Uterus (tissue), 2 donors: ENCODE measurements at regions not wholly inside any gene's neighbourhood (a gene's known extent, or its start where the extent isn't known, plus 50 kb on each side); places are given as distances from the start of the nearest gene placed in this dataset.

Source experiments
- POLR2A ChIP-seq, 2 donors: fragments of 450-650 bp; IDR thresholded peaks; one replicate each; pipeline ENCODE4 v1.6.1; 2016; ENCODE audit warnings: antibody characterized with exemption in 2 of 2, mild to moderate bottlenecking in 1 of 2, moderate library complexity in 1 of 2
- TF ChIP-seq, protein P1 (sequence below), 4 experiments: fragments of 200-600 bp in 2 of 4; fragments of 450-650 bp in 2 of 4; sonication (generic) in 2 of 4; IDR thresholded peaks; one replicate each; pipeline ENCODE4 v1.5.1; 2016 to 2019; ENCODE audit warnings: antibody characterized with exemption in 4 of 4, mild to moderate bottlenecking in 2 of 4, moderate library complexity in 1 of 4

DNA sequence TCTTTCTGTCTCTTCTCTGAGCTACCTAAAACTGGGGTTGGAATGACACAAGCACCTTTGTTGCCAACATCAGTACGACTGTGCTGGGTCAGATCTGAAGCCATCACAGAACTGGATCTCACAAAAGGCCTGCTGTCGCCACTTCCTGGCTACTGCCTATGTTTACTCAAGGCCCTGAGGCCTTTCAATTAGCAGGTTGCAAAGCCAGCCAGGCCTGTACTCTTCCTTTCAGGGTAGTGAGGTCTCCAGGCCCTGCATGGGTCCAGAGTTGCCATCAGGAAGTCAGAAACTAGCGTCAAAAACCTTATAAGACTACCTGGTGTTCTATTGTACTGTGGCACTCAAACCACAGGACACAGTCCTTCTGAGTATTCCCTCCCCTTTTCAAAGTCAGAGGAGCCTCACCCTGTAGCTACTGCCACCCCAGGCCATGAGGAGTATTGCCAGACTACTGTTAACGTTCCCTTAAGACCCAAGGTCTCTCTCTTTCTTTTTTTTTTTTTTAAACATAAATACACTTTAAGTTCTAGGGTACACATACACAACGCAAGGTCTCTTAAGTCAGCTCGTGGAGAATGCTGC is 937.4 kb upstream of the GJE1 start:
- TF ChIP-seq, protein P1, sequence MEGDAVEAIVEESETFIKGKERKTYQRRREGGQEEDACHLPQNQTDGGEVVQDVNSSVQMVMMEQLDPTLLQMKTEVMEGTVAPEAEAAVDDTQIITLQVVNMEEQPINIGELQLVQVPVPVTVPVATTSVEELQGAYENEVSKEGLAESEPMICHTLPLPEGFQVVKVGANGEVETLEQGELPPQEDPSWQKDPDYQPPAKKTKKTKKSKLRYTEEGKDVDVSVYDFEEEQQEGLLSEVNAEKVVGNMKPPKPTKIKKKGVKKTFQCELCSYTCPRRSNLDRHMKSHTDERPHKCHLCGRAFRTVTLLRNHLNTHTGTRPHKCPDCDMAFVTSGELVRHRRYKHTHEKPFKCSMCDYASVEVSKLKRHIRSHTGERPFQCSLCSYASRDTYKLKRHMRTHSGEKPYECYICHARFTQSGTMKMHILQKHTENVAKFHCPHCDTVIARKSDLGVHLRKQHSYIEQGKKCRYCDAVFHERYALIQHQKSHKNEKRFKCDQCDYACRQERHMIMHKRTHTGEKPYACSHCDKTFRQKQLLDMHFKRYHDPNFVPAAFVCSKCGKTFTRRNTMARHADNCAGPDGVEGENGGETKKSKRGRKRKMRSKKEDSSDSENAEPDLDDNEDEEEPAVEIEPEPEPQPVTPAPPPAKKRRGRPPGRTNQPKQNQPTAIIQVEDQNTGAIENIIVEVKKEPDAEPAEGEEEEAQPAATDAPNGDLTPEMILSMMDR (IDR thresholded peaks at IDR 0.05) = no peak
- TF ChIP-seq POLR2A (IDR thresholded peaks at IDR 0.05) = no peak
